Epithelial cell of prostate (primary cell): ENCODE measurements at regions not wholly inside any gene's neighbourhood (a gene's known extent, or its start where the extent isn't known, plus 50 kb on each side); places are given as distances from the start of the nearest gene placed in this dataset.
"Not testable (repeated sequence)": the region's sequence is repeated elsewhere in the genome, so short reads cannot be mapped to it uniquely, and the experiment has no call there.

ENCODE experiments used
- DNase-seq: peaks from one replicate; pipeline ENCODE4 v3.0.0-alpha.2; 2011; ENCODE audit warnings: low read depth, low spot score
- H3K27ac ChIP-seq: fragments of 450-650 bp; 2 replicates; pipeline ENCODE4 v1.5.1; 2017; ENCODE audit warnings: mild to moderate bottlenecking

GRCh38 chr14:28245216-28245615 is 521.4 kb upstream of the FOXG1 start:
- no peak for DNase-seq

GRCh38 chr14:28247491-28247890 is 519.1 kb upstream of the FOXG1 start:
- no peak for DNase-seq
- H3K27ac ChIP-seq = no peak overlapping the region

More at GRCh38 chr14:28245216-28245615, 521.4 kb upstream of the FOXG1 start:
- H3K27ac ChIP-seq = no peak overlapping the region

- not testable (repeated sequence) for H3K27ac ChIP-seq, DNase-seq
Measured at GRCh38 chr14:28252124-28252523, 514.5 kb upstream of the FOXG1 start.

DNA sequence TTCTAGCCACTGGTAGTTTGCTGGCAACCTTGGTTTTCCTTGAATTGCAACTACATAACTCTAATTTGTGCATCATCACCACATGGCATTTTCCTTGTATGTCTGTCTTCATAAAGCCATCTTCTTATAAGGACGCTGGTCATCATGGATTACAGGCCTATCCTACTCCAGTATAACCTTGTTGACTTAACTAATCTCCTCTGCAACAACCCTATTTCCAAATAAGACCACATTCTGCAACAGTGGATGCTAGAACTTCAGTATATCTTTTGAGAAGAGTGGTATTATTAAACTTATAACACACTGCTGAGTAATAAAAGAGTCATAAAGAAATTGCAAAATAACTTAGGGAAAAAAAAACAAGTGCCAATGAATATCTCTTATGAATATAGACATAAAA is 511.8 kb upstream of the FOXG1 start:
- no peak overlapping the region for H3K27ac ChIP-seq
- no peak for DNase-seq

GRCh38 chr14:28264306-28264705 is 502.3 kb upstream of the FOXG1 start:
- DNase-seq = no peak

DNA sequence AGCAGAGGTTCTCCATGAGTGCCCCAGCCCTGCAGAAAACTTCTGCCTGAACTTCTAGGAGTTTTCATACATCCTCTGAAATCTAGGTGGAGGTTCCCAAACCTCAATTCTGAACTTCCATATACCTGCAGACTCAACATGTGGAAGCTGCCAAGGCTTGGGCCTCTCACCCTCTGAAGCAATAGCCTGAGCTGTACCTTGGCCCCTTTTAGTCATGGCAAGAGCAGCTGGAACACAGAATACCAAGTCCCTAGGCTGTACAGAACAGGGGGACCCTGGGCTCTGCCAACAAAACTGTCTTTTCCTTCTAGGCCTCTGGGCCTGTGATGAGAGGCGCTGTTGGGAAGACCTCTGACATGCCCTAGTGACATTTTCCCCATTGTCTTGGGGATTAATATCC is 494.3 kb upstream of the FOXG1 start:
- no peak for DNase-seq

More at GRCh38 chr14:28264306-28264705, 502.3 kb upstream of the FOXG1 start:
- H3K27ac ChIP-seq = no peak overlapping the region

DNA sequence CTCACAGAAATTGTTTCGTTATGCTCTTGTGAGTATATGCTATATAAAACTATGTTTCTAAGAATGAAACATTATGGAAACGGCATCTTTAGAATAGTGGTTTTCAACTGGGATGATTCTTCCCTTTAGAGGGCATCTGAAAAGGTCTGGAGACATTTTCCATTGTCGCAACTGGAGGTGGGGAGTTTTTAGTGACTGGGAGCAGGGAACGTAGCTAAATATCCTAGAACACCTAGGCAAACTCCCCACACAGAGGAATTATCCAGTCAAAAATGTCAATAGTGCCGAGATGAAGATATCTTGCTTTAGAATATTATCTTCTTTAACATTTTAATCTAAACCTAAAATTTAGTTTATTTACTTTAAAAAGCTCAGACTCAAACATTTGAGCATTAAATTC is 486.1 kb upstream of the FOXG1 start:
- no peak overlapping the region for H3K27ac ChIP-seq

More for the DNA sequence above, 494.3 kb upstream of the FOXG1 start:
- H3K27ac ChIP-seq = no peak overlapping the region

GRCh38 chr14:28280997-28281598 is 485.5 kb upstream of the FOXG1 start:
- H3K27ac ChIP-seq = no peak overlapping the region
- no peak for DNase-seq

More for the DNA sequence above, 486.1 kb upstream of the FOXG1 start:
- no peak for DNase-seq

GRCh38 chr14:28284546-28285300 is 481.9 kb upstream of the FOXG1 start:
- no peak overlapping the region for H3K27ac ChIP-seq
- DNase-seq = no peak

DNA sequence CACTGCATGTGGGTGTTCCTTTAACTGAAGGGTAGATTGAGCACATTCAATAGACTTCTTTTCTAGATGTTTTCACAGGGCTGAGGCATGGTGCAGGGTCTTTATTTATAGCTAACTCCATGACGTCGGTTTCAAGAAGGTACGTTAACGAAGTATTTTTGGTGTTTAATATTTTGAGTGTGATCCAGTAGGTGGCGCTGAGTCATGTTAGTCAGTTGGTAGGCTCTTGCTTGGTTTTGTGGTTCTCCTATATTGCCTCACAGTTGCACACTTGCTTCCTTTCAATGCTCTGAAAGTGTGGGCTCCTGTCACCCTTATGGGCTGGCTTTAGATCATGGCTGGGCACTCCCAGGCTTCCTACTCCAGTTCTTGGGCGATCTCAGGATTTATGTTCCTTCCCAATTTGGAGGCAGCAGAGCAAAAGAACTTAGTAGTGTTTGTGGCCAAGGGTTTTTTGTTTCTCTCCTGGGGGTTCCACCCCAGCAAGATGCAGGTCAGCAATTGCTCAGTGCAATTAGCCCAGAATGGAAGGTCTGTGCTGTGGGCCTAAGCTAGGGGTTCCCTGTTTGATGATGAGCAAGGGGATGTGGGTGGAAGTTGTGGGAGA is 471.6 kb upstream of the FOXG1 start:
- no peak overlapping the region for H3K27ac ChIP-seq
- no peak for DNase-seq

GRCh38 chr14:28297559-28297958 is 469.0 kb upstream of the FOXG1 start:
- no peak overlapping the region for H3K27ac ChIP-seq
- DNase-seq = no peak

- DNase-seq = no peak
- no peak overlapping the region for H3K27ac ChIP-seq
Measured at GRCh38 chr14:28298156-28298555, 468.4 kb upstream of the FOXG1 start.

DNA sequence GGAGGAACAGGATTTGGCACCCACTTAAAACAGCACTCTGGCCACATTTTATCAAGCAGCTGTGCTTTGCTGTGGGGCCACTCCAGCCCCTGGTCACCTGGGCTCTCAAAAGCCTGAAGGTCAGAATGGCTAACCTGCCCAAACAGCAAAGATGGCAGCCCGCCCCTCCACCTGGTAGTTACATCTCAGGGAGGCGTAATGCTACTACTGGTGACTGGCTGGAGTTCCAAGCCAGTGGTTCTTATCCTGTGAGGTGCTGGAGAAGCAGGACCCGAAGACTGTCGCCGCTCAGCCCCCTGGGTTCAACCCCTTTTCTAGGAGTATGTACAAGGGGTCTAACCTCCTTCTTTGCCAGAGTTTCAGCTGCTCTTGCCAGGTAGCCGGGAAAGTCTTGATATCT is 467.4 kb upstream of the FOXG1 start:
- no peak for DNase-seq
- H3K27ac ChIP-seq = no peak overlapping the region

GRCh38 chr14:28300356-28300755 is 466.2 kb upstream of the FOXG1 start:
- H3K27ac ChIP-seq = no peak overlapping the region
- no peak for DNase-seq

- no peak overlapping the region for H3K27ac ChIP-seq
- no peak for DNase-seq
Measured at GRCh38 chr14:28301179-28301578, 465.4 kb upstream of the FOXG1 start.

DNA sequence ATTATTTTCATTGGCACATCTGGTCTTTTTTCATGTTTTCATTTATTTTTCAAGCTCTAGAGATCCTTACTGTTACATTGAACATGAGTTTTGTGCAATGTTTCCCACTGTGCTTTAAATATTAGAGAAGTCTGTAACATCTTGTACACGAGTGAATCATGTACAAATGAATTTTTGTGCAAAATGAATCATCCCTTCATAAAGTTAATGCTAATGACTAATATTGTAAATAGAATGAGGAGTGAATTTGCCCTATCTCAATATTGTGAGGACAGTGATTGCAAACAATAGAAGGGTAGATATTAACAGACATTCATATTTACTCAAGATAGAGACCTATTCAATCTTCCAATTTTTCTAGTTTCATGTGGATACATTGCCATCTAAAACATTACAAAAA is 463.3 kb upstream of the FOXG1 start:
- peak; percentile 5 for DNase-seq

GRCh38 chr14:28305938-28306337 is 460.6 kb upstream of the FOXG1 start:
- DNase-seq = no peak
- no peak overlapping the region for H3K27ac ChIP-seq

More for the DNA sequence above, 463.3 kb upstream of the FOXG1 start:
- H3K27ac ChIP-seq = no peak overlapping the region

DNA sequence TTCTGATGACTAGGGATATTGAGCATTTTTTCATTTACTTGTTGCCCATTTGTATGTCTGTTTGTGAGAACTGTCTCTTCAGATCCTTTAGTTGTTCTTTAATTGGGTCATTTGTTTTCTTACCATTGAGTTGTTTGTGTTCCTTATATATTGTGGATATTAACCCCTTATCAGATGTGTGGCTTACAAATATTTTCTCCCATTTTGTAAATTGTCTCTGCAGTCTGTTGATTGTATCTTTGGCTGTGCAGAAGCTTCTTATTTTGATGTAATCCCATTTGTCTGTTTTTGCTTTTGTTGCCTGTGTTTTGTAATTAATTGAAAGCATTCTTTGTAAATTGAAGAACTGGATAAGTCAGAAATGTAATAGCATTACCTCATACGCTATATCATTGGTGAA is 459.1 kb upstream of the FOXG1 start:
- DNase-seq = no peak
- no peak overlapping the region for H3K27ac ChIP-seq

- DNase-seq = peak; percentile 22
- H3K27ac ChIP-seq = peak overlapping the region; percentile 60
Measured at GRCh38 chr14:28308734-28309133, 457.9 kb upstream of the FOXG1 start.

DNA sequence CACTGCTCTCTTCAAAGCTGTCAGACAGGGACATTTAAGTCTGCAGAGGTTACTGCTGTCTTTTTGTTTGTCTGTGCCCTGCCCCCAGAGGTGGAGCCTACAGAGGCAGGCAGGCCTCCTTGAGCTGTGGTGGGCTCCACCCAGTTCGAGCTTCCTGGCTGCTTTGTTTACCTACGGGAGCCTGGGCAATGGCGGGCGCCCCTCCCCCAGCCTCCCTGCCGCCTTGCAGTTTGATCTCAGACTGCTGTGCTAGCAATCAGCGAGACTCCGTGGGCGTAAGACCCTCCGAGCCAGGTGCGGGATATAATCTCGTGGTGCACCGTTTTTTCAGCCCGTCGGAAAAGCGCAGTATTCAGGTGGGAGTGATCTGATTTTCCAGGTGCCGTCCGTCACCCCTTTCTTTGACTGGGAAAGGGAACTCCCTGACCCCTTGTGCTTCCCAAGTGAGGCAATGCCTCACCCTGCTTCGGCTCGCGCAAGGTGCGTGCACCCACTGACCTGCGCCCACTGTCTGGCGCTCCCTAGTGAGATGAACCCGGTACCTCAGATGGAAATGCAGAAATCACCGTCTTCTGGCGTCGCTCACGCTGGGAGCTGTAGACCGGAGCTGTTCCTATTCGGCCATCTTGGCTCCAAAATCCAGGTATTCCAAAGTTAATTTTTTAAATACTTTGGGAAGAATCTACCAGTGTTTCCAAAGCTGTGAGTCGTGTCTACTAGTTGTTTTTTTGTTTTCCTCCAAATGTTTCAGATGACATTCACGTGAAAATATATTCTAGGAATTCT is 448.5 kb upstream of the FOXG1 start:
- not testable (repeated sequence) for DNase-seq, H3K27ac ChIP-seq
